ENCODE measurements at regions not wholly inside any gene's neighbourhood (a gene's known extent, or its start where the extent isn't known, plus 50 kb on each side); places are given as distances from the start of the nearest gene placed in this dataset.

GRCh38 chr20:51298141-51298749 is 244.3 kb downstream of the NFATC2 start:
- intact Hi-C loops (cut with DNase I): no loop called here

GRCh38 chr20:51287628-51288413 is 254.7 kb downstream of the NFATC2 start:
- no peak for DNase-seq
- no peak for TF ChIP-seq CTCF (IDR thresholded peaks at IDR 0.05)
- Histone ChIP-seq H3K36me3 (no peaks in the 10 kb centered on the region), H3K27ac (no peak overlapping the region), H3K4me3 (no peak overlapping the region), H3K4me1 (no peaks in the 10 kb centered on the region), H3K9me3 (no peaks in the 10 kb centered on the region), H3K27me3 (ENCODE audit: low read depth) (no peaks in the 10 kb centered on the region)
- ATAC-seq: no peak
- intact Hi-C loops (cut with DNase I): no loop called here

More at GRCh38 chr20:51298141-51298749, 244.3 kb downstream of the NFATC2 start:
- TF ChIP-seq CTCF (IDR thresholded peaks at IDR 0.05): no peak
- DNase-seq (no peak), ATAC-seq (no peak)
- Histone ChIP-seq H3K4me1 (no peaks in the 10 kb centered on the region), H3K27ac (no peak overlapping the region), H3K4me3 (no peak overlapping the region), H3K36me3 (no peaks in the 10 kb centered on the region), H3K9me3 (no peaks in the 10 kb centered on the region), H3K27me3 (ENCODE audit: low read depth) (no peaks in the 10 kb centered on the region)

GRCh38 chr20:51286758-51287157 is 255.8 kb downstream of the NFATC2 start:
- H3K9me3 ChIP-seq: no peaks in the 10 kb centered on the region
- intact Hi-C loops (cut with DNase I): no loop called here
- no peak for TF ChIP-seq CTCF (IDR thresholded peaks at IDR 0.05)
- H3K36me3 ChIP-seq: no peaks in the 10 kb centered on the region
- DNase-seq: no peak
- no peak overlapping the region for H3K4me3 ChIP-seq
- no peak for ATAC-seq
- H3K27ac ChIP-seq: no peak overlapping the region
- H3K4me1 ChIP-seq: no peaks in the 10 kb centered on the region
- no peaks in the 10 kb centered on the region for H3K27me3 ChIP-seq (ENCODE audit: low read depth)

GRCh38 chr20:51285684-51286083 is 256.8 kb downstream of the NFATC2 start:
- ATAC-seq: no peak
- H3K9me3 ChIP-seq: no peaks in the 10 kb centered on the region
- intact Hi-C loops (cut with DNase I): no loop called here

GRCh38 chr20:51284871-51285270 is 257.6 kb downstream of the NFATC2 start:
- Histone ChIP-seq H3K27ac (no peak overlapping the region), H3K4me1 (no peaks in the 10 kb centered on the region), H3K9me3 (no peaks in the 10 kb centered on the region), H3K27me3 (ENCODE audit: low read depth) (no peaks in the 10 kb centered on the region), H3K36me3 (no peaks in the 10 kb centered on the region), H3K4me3 (no peak overlapping the region)
- intact Hi-C loops (cut with DNase I): no loop called here
- TF ChIP-seq CTCF (IDR thresholded peaks at IDR 0.05): no peak
- ATAC-seq (no peak), DNase-seq (no peak)

More at GRCh38 chr20:51285684-51286083, 256.8 kb downstream of the NFATC2 start:
- Histone ChIP-seq H3K27ac (no peak overlapping the region), H3K36me3 (no peaks in the 10 kb centered on the region), H3K4me3 (no peak overlapping the region), H3K27me3 (ENCODE audit: low read depth) (no peaks in the 10 kb centered on the region), H3K4me1 (no peaks in the 10 kb centered on the region)
- no peak for DNase-seq
- no peak for TF ChIP-seq CTCF (IDR thresholded peaks at IDR 0.05)

All from lower lobe of right lung (tissue), 2 donors.